Stimulated activated CD8-positive, alpha-beta memory T cell treated with anti-CD3 and anti-CD28 coated beads, Interleukin-15, amount 100 ng/mL, for 1 hour (primary cell): ENCODE measurements at regions not wholly inside any gene's neighbourhood (a gene's known extent, or its start where the extent isn't known, plus 50 kb on each side); places are given as distances from the start of the nearest gene placed in this dataset.
"Not testable (repeated sequence)": the region's sequence is repeated elsewhere in the genome, so short reads cannot be mapped to it uniquely, and the experiment has no call there.

Source experiments
- DNase-seq: peaks from one replicate; pipeline ENCODE4 v3.0.0-alpha.2; 2020; ENCODE audit warnings: low read depth

DNA sequence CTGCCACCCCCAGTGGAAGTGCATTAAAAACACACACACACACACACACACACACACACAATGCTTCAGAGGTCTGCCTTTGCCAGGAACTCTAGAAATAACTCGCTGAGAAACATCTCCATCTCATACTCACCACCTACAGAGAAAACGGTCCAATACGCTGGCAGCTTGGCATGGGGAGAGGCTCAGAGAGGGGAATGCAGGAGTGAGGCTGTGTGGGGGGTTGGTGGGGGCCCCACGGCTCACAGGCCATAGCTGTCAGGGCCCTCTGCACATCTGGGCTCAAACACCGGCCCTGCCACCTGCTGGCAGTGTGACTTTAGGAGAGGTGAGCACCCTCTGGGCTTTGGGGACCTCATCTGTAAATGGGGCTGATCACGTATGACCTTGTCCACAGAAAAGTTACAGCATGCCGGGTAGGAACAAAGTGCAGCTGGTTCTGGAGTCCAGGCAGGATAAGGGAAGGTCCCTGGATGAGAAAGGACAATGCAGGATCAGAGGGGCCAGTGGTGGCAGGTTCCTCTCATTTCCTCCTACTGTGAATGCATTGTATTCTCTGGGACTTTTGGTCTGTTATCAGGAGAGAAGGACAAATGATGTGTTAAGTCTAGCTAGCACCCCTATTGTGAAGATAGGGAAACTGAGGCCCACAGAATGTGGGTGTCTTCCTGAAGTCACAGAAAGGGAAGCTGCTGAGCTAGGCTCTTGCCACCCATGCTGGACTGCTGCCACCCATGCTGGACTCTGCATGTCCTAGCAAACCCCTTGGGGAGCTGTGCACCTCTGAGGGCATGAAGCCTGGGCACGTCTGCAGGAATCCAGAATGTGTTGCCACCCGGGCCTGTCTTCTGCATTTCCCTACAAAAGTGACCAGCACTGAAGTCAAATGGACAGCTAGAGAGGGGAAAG, 404.6 kb downstream of the RPS24 start:
- no peak for DNase-seq

- DNase-seq, result no peak
Measured at GRCh38 chr10:78438907-78439809, 405.5 kb downstream of the RPS24 start.

- DNase-seq, result no peak
Measured at GRCh38 chr10:78441010-78441409, 407.3 kb downstream of the RPS24 start.

DNA sequence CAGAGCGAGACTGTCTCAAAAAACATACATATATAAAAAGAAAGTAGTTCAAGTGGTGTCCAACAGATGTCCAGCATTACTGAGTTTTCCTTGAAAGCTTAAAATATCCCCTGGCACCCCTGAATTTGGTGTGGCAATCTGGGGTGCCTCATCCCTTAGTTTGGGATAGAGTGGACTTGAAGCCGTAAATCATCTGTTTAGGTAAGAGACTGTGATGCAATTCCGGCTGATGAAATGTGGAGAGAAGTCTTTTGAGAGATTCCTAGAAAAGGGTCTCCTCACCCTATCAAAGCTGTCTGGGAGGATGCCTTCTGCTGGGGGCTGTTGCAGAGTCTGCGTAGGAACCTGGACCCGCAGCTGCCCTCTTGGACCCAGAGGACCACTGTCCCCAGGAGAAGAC, 408.0 kb downstream of the RPS24 start:
- no peak for DNase-seq

- DNase-seq, result no peak
Measured at GRCh38 chr10:78442836-78443550, 409.3 kb downstream of the RPS24 start.

DNA sequence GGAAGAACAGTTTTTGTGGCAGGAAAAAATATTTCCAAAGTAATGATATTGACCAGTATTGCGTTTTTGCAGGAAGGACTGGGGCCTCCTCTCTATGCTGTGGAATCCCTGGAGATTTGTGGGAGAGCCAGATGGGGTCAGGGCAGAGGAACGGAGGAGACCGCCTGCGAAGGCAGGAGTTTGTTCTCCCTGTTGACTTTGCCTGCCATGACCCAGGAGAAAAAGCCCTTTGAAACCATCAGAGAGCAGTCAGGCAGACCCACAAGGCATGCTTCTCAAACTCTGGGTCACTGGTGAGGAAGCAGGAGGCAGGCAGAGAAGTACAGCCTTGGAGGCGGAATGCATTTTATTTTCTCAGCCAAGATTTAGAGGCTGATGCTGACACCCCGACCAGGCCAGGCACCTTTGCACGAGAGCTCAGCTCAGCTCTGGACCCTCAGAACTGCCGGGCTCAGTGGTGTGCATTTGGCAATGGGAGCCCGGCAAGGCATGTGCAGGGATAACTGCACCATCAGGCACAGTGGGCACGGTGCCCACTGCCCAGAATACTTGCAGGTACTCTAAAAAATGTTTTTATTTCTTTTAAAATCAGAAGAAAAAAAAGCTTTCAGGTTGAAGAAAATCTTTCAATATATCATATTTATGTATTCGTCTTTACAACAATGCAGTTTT, 410.4 kb downstream of the RPS24 start:
- no peak for DNase-seq

DNA sequence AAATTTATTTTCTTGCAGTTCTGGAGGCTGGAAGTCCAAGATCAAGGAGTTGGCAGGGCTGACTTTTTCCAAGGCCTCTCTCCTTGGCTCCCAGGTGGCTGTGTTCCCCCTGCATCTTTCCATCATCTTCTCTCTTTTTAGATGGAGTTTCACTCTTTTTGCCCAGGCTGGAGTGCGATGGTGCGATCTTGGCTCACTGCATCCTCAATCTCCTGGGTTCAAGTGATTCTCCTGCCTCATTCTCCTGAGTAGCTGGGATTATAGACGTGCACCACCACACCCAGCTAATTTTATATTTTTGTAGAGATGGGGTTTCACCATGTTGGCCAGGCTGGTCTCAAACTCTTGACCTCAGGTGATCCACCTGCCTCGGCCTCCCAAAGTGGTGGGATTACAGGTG, 411.1 kb downstream of the RPS24 start:
- DNase-seq, result not testable (repeated sequence)

DNA sequence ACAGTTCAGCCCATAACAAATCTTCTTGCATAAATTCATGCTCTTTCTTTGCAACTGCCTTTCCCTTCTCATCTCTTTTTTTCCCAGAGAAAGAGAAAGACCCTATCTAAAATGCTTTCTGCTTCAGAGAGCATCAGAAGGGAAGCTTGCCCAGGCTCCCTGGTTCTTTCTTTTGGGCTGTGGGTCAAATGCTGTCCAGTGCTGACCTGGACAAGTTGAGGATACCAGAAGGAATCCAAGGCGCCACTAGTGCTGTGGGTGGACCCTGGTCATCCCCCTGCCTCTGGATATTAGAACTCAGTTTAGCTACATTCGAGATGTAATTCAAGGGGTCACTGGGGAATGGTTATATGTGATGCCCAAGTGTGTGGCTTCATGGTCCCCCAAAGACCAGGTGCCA, 411.6 kb downstream of the RPS24 start:
- DNase-seq, result no peak

- DNase-seq, result no peak
Measured at GRCh38 chr10:78448470-78448869, 414.8 kb downstream of the RPS24 start.

DNA sequence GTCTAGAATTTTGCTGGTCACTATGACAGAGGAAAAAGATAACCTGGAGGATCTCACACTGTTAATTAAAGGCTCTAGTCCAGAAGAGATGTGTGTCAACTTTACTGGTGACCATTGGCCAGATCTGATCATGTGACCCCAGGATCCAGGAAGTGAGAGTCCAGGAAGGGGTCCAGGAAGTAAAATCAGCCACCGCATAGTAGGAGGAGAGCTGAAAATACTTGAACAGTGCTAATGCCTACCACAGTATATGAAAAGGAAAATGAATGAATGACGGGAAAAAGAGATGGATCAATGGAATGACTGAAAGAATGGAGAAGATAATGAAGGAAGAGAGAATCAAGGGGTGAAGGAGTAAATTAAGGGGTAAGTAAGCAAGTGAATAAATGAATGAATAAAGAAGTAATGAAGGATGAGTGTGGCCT, 415.3 kb downstream of the RPS24 start:
- no peak for DNase-seq

DNA sequence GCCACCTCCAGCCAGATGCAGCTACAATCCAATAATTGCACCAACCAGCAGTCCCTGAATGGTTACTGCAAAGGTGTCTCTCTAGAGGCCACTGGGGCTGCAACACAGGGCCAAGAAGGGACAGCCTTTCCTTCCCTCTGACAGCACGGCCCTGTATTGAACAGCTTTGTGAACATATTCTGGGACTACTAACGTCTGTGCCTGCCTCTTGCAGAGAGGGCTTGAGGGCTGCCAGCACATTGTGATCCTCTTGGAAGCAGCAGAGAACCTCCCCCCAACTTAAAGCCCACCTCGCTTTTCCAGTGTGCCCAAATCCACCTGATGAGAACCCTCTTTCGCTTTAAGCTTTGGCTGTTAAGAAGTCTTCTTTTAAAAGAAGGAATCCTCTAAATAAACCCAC, 415.9 kb downstream of the RPS24 start:
- DNase-seq, result no peak

GRCh38 chr10:78450239-78450638, 416.6 kb downstream of the RPS24 start:
- no peak for DNase-seq

GRCh38 chr10:78450807-78451485, 417.3 kb downstream of the RPS24 start:
- no peak for DNase-seq

DNA sequence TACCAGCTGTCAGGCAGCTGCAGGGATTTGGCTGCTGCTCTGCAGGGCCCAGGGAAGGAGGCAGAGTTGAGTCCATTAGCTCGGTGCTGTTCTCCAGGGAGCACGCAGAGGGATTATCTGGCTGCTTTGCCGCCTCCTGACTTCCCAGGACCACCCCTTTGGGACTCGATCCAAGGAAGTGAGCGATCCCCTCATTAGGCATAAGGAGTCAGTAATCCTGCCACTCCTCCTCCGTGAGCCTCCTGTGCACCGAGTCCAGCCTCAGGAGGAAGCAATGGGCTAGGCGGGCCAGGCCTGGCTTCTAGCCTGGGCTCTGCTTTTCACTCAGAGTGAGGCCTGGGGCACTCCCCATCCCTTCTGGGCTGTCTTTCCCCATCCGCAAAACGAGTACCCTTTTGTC, 417.9 kb downstream of the RPS24 start:
- DNase-seq, result no peak

DNA sequence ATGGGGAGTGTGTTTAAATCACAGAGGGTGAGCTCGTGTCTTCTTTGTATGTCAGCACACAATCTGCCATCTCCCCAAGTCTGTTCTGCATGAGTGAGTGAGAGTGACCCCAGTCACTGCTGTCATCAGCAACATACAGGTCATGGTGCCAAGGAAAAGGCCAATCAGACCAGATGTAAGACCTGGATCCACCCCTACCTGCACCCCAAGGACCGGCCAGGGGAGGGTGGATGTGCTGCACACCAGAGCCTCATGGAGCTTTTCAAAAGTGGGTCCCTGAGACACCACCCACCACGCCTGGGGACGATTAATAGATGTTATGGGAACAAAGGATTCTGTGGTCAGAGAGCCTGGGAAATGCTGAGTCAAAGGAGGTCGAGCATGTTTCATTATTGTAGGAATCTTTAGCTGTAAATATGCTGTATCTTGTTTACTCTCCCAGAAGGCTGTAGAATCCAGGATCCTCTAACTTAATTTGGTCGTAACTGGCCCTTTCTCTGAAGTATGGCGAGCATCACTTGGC, 420.5 kb downstream of the RPS24 start:
- no peak for DNase-seq

- no peak for DNase-seq
Measured at GRCh38 chr10:78455236-78455635, 421.6 kb downstream of the RPS24 start.

- no peak for DNase-seq
Measured at GRCh38 chr10:78455811-78456210, 422.1 kb downstream of the RPS24 start.

GRCh38 chr10:78456649-78457400, 423.2 kb downstream of the RPS24 start:
- no peak for DNase-seq

DNA sequence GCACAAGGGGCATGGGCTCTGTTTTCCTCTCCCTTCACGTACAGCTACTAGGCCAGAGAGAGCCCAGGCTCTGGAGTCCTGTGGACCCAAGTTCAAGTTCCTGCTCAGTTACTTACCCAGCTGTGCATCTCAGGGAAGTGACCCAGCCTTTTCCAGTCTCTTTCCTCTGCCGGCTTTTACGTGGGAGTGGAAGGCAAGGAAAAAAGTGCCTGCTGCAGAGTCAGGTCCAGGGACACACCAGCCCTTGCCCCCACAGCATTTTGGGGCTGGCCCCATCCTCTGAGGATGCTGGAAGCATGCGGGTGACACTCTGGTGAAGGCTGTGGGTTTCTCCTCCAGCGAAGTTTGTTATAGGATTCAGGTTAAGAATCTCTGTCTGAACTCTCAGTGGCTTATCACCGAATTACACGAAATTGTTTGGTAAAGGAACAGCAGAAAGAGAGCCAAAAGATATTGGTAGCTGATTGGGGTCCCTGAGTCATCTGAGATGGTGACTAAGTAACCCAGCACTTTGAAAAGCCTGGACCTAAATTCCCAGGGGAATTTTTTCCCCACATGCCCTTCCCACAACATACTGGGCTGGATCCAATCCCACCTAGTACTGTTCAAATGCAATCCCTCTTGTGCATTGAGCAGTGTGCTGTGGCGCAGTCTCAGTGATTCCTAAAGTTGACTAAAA, 424.3 kb downstream of the RPS24 start:
- DNase-seq, result no peak
